ENCODE measurements at regions not wholly inside any gene's neighbourhood (a gene's known extent, or its start where the extent isn't known, plus 50 kb on each side); places are given as distances from the start of the nearest gene placed in this dataset.

DNA sequence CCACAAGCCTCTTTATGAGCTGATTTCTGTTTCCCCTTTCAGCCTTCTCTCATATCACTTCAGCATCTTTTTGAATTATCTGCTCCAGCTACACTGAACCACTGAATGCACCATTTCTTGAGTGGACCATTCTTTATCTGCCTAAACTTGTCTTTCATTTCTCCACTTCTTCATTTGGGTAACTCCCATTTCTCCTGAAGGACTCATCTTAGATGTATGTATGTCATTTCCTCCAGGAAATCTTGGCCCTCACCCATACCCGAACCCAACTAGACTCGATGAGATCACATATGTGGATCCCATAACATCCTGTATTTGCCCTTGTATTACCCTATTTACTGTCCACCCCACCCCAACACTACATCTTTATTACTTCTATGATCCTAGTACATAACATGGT is 249.8 kb downstream of the KIF4B start:
- TF ChIP-seq, protein P1, sequence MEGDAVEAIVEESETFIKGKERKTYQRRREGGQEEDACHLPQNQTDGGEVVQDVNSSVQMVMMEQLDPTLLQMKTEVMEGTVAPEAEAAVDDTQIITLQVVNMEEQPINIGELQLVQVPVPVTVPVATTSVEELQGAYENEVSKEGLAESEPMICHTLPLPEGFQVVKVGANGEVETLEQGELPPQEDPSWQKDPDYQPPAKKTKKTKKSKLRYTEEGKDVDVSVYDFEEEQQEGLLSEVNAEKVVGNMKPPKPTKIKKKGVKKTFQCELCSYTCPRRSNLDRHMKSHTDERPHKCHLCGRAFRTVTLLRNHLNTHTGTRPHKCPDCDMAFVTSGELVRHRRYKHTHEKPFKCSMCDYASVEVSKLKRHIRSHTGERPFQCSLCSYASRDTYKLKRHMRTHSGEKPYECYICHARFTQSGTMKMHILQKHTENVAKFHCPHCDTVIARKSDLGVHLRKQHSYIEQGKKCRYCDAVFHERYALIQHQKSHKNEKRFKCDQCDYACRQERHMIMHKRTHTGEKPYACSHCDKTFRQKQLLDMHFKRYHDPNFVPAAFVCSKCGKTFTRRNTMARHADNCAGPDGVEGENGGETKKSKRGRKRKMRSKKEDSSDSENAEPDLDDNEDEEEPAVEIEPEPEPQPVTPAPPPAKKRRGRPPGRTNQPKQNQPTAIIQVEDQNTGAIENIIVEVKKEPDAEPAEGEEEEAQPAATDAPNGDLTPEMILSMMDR (conservative IDR thresholded peaks at IDR 0.05 in 1 of 2, IDR thresholded peaks at IDR 0.05 in 1 of 2; ENCODE audit: extremely low read depth in 1 of 2, insufficient read depth in 1 of 2, low read depth in 1 of 2, low read length in 2 of 2), result no peak
- TF ChIP-seq EZH2 (IDR thresholded peaks at IDR 0.05; ENCODE audit: borderline replicate concordance, low read length), result no peak
